Gastrocnemius medialis (tissue), 4 donors: ENCODE measurements at regions not wholly inside any gene's neighbourhood (a gene's known extent, or its start where the extent isn't known, plus 50 kb on each side); places are given as distances from the start of the nearest gene placed in this dataset.

Experiments
- POLR2A ChIP-seq, 2 donors: fragments of 450-650 bp; IDR thresholded peaks; one replicate each; pipeline ENCODE4 v1.6.1; 2017; ENCODE audit warnings: antibody characterized with exemption in 2 of 2, mild to moderate bottlenecking in 2 of 2, moderate library complexity in 2 of 2
- TF ChIP-seq, protein P1 (sequence below), 5 experiments: fragments of 450-650 bp in 3 of 5; fragments of 200-600 bp in 2 of 5; sonication (generic) in 2 of 5; IDR thresholded peaks in 4 of 5; conservative IDR thresholded peaks in 1 of 5; 1 replicate in 4 of 5; 2 replicates in 1 of 5; pipeline ENCODE4 v1.5.1; 2016 to 2019; ENCODE audit warnings: antibody characterized with exemption in 5 of 5, mild to moderate bottlenecking in 3 of 5, moderate library complexity in 3 of 5

GRCh38 chr5:68749077-68749476 is 344.7 kb upstream of the SLC30A5 start:
- TF ChIP-seq, protein P1, sequence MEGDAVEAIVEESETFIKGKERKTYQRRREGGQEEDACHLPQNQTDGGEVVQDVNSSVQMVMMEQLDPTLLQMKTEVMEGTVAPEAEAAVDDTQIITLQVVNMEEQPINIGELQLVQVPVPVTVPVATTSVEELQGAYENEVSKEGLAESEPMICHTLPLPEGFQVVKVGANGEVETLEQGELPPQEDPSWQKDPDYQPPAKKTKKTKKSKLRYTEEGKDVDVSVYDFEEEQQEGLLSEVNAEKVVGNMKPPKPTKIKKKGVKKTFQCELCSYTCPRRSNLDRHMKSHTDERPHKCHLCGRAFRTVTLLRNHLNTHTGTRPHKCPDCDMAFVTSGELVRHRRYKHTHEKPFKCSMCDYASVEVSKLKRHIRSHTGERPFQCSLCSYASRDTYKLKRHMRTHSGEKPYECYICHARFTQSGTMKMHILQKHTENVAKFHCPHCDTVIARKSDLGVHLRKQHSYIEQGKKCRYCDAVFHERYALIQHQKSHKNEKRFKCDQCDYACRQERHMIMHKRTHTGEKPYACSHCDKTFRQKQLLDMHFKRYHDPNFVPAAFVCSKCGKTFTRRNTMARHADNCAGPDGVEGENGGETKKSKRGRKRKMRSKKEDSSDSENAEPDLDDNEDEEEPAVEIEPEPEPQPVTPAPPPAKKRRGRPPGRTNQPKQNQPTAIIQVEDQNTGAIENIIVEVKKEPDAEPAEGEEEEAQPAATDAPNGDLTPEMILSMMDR (IDR thresholded peaks at IDR 0.05 in 4 of 5, conservative IDR thresholded peaks at IDR 0.05 in 1 of 5): no peak
- no peak for TF ChIP-seq POLR2A (IDR thresholded peaks at IDR 0.05)
